ENCODE measurements at regions not wholly inside any gene's neighbourhood (a gene's known extent, or its start where the extent isn't known, plus 50 kb on each side); places are given as distances from the start of the nearest gene placed in this dataset.

- Mint-ChIP-seq H3K4me3 (no peak overlapping the region), H3K9me3 (no peaks in the 10 kb centered on the region), H3K27me3 (peaks cover 20% of the 10 kb centered on the region), H3K27ac (no peak overlapping the region), H3K36me3 (ENCODE audit: low read depth) (no peaks in the 10 kb centered on the region), H3K4me1 (ENCODE audit: low read depth) (peaks cover 7% of the 10 kb centered on the region)
- intact Hi-C loops (cut with micrococcal nuclease) = loop anchor here (10.0 kb wide), 1 partner anchor 335 kb away; no protein-coding TSS in a partner anchor
These were observed 648.7 kb upstream of the DIPK2B start for GRCh38 chrX:45849261-45849862.

- H3K27ac Mint-ChIP-seq = no peak overlapping the region
- no peaks in the 10 kb centered on the region for H3K9me3 Mint-ChIP-seq
- no peaks in the 10 kb centered on the region for H3K36me3 Mint-ChIP-seq (ENCODE audit: low read depth)
- intact Hi-C loops (cut with micrococcal nuclease) = loop anchor here (10.0 kb wide), 1 partner anchor 333 kb away; no protein-coding TSS in a partner anchor
- peaks cover 18% of the 10 kb centered on the region for H3K27me3 Mint-ChIP-seq
- no peak overlapping the region for H3K4me3 Mint-ChIP-seq
- peaks cover 10% of the 10 kb centered on the region for H3K4me1 Mint-ChIP-seq (ENCODE audit: low read depth)
These were observed 647.3 kb upstream of the DIPK2B start for GRCh38 chrX:45847961-45848360.

DNA sequence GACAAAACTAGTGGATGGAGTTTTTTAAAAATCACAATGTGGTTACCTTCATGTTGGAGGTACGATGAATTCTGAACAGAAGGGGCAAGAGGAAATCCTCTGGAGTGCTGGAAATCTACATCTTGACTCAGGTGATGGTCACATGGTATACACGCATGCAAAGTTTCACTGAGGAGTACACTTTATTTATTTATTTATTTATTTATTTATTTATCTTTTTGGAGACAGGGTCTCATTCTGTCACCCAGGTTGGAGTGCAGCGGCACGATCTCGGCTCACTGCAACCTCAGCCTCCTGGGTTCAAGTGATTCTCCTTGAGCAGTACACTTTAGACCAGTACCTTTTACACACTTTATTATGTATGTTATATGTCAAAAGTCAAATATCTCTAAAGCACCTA, 645.7 kb upstream of the DIPK2B start:
- no peaks in the 10 kb centered on the region for H3K36me3 Mint-ChIP-seq (ENCODE audit: low read depth)
- H3K27me3 Mint-ChIP-seq = peaks cover 14% of the 10 kb centered on the region
- H3K4me1 Mint-ChIP-seq (ENCODE audit: low read depth) = peaks cover 17% of the 10 kb centered on the region
- H3K4me3 Mint-ChIP-seq = no peak overlapping the region
- intact Hi-C loops (cut with micrococcal nuclease) = loop anchor here (10.0 kb wide), 1 partner anchor 332 kb away; no protein-coding TSS in a partner anchor
- no peak overlapping the region for H3K27ac Mint-ChIP-seq
- H3K9me3 Mint-ChIP-seq = no peaks in the 10 kb centered on the region

DNA sequence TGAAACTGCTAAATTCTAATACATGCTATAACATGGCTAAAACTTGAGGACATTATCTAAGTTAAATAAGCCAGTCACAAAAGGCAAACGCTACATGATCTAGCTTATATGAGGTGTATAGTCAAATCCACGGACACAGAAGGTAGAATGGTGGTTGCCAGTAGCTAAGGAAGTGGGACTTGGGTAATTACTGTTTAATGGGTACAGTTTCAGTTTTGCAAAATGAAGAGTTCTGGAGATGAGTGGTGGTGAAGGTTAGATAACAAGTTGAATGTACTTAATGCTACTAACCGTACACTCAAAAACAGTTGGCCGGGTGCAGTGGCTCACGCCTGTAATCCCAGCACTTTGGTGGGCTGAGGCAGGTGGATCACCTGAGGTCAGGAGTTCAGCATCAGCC, 644.5 kb upstream of the DIPK2B start:
- no peak overlapping the region for H3K4me3 Mint-ChIP-seq
- peaks cover 6% of the 10 kb centered on the region for H3K27me3 Mint-ChIP-seq
- H3K4me1 Mint-ChIP-seq (ENCODE audit: low read depth) = peaks cover 13% of the 10 kb centered on the region
- H3K27ac Mint-ChIP-seq = no peak overlapping the region
- H3K36me3 Mint-ChIP-seq (ENCODE audit: low read depth) = no peaks in the 10 kb centered on the region
- intact Hi-C loops (cut with micrococcal nuclease) = loop anchor here (10.0 kb wide), 1 partner anchor 330 kb away; no protein-coding TSS in a partner anchor
- no peaks in the 10 kb centered on the region for H3K9me3 Mint-ChIP-seq

- intact Hi-C loops (cut with micrococcal nuclease) = loop anchor here (10.0 kb wide), 1 partner anchor 329 kb away; no protein-coding TSS in a partner anchor
- Mint-ChIP-seq H3K4me3 (no peak overlapping the region), H3K27ac (no peak overlapping the region), H3K4me1 (ENCODE audit: low read depth) (peaks cover 10% of the 10 kb centered on the region), H3K27me3 (no peaks in the 10 kb centered on the region), H3K36me3 (ENCODE audit: low read depth) (no peaks in the 10 kb centered on the region), H3K9me3 (no peaks in the 10 kb centered on the region)
These were observed 642.8 kb upstream of the DIPK2B start for GRCh38 chrX:45843518-45843917.

DNA sequence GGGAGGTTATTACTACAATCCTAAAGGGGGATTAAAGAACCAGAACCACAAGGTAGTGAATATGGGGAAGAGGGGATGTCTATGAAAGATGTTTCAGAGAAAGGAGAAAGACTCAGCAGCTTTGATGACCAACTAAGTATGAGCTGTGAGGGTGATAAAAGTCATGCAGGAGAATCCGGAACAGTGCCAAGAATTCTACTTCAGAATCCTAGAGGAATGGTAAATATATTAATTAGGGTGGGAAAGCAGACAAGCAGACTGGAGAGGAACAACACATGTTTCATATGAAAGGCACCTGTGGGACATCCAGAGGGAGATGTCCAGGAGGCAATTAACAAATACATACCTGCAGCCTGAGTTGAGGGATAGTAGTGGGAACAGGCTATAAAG, 642.2 kb upstream of the DIPK2B start:
- intact Hi-C loops (cut with micrococcal nuclease) = loop anchor here (10.0 kb wide), 1 partner anchor 328 kb away; no protein-coding TSS in a partner anchor
- Mint-ChIP-seq H3K4me1 (ENCODE audit: low read depth) (peaks cover 10% of the 10 kb centered on the region), H3K9me3 (no peaks in the 10 kb centered on the region), H3K27ac (no peak overlapping the region), H3K36me3 (ENCODE audit: low read depth) (no peaks in the 10 kb centered on the region), H3K27me3 (no peaks in the 10 kb centered on the region), H3K4me3 (no peak overlapping the region)

GRCh38 chrX:45842207-45842925, 641.7 kb upstream of the DIPK2B start:
- Mint-ChIP-seq H3K4me1 (ENCODE audit: low read depth) (peaks cover 10% of the 10 kb centered on the region), H3K4me3 (no peak overlapping the region), H3K27me3 (no peaks in the 10 kb centered on the region), H3K27ac (no peak overlapping the region), H3K36me3 (ENCODE audit: low read depth) (no peaks in the 10 kb centered on the region), H3K9me3 (no peaks in the 10 kb centered on the region)
- intact Hi-C loops (cut with micrococcal nuclease) = loop anchor here (10.0 kb wide), 1 partner anchor 328 kb away; no protein-coding TSS in a partner anchor

GRCh38 chrX:45840411-45840950, 639.8 kb upstream of the DIPK2B start:
- Mint-ChIP-seq H3K36me3 (ENCODE audit: low read depth) (no peaks in the 10 kb centered on the region), H3K9me3 (no peaks in the 10 kb centered on the region), H3K27me3 (no peaks in the 10 kb centered on the region), H3K4me1 (ENCODE audit: low read depth) (peaks cover 10% of the 10 kb centered on the region), H3K4me3 (no peak overlapping the region), H3K27ac (no peak overlapping the region)
- intact Hi-C loops (cut with micrococcal nuclease) = loop anchor here (10.0 kb wide), 1 partner anchor 326 kb away; no protein-coding TSS in a partner anchor

GRCh38 chrX:45830343-45830742, 629.7 kb upstream of the DIPK2B start:
- Mint-ChIP-seq H3K36me3 (ENCODE audit: low read depth) (no peaks in the 10 kb centered on the region), H3K4me1 (ENCODE audit: low read depth) (no peaks in the 10 kb centered on the region), H3K27me3 (no peaks in the 10 kb centered on the region), H3K27ac (no peak overlapping the region), H3K9me3 (no peaks in the 10 kb centered on the region), H3K4me3 (no peak overlapping the region)
- intact Hi-C loops (cut with micrococcal nuclease) = no loop called here

DNA sequence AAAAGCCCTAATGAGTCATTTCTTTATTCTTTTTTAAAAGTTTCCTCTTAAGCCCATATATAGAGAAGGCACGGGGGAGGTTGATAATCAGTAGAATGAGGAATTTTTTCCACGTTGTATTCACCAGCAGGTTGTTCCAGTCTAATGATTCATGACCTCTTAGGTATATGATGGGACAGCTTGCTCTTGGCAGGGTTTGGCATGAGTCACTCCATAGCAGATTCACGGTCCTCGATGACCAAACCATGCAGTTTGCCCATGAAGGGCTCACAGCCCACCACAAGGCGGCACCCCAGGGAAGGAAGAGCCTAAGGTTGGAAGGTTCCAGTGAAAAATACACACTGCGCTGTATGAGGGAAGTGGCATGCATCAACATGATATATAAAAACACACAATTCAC, 623.8 kb upstream of the DIPK2B start:
- no peaks in the 10 kb centered on the region for H3K9me3 Mint-ChIP-seq
- H3K4me1 Mint-ChIP-seq (ENCODE audit: low read depth) = no peaks in the 10 kb centered on the region
- no peaks in the 10 kb centered on the region for H3K27me3 Mint-ChIP-seq
- intact Hi-C loops (cut with micrococcal nuclease) = no loop called here
- no peak overlapping the region for H3K27ac Mint-ChIP-seq
- no peak overlapping the region for H3K4me3 Mint-ChIP-seq
- H3K36me3 Mint-ChIP-seq (ENCODE audit: low read depth) = no peaks in the 10 kb centered on the region

GRCh38 chrX:45823536-45823935, 622.9 kb upstream of the DIPK2B start:
- no peaks in the 10 kb centered on the region for H3K36me3 Mint-ChIP-seq (ENCODE audit: low read depth)
- no peaks in the 10 kb centered on the region for H3K9me3 Mint-ChIP-seq
- no peak overlapping the region for H3K4me3 Mint-ChIP-seq
- no peak overlapping the region for H3K27ac Mint-ChIP-seq
- no peaks in the 10 kb centered on the region for H3K27me3 Mint-ChIP-seq
- intact Hi-C loops (cut with micrococcal nuclease) = no loop called here
- H3K4me1 Mint-ChIP-seq (ENCODE audit: low read depth) = no peaks in the 10 kb centered on the region

GRCh38 chrX:45822124-45822523, 621.4 kb upstream of the DIPK2B start:
- no peak overlapping the region for H3K27ac Mint-ChIP-seq
- no peaks in the 10 kb centered on the region for H3K4me1 Mint-ChIP-seq (ENCODE audit: low read depth)
- no peaks in the 10 kb centered on the region for H3K27me3 Mint-ChIP-seq
- intact Hi-C loops (cut with micrococcal nuclease) = no loop called here
- no peaks in the 10 kb centered on the region for H3K9me3 Mint-ChIP-seq
- H3K4me3 Mint-ChIP-seq = no peak overlapping the region
- H3K36me3 Mint-ChIP-seq (ENCODE audit: low read depth) = no peaks in the 10 kb centered on the region

DNA sequence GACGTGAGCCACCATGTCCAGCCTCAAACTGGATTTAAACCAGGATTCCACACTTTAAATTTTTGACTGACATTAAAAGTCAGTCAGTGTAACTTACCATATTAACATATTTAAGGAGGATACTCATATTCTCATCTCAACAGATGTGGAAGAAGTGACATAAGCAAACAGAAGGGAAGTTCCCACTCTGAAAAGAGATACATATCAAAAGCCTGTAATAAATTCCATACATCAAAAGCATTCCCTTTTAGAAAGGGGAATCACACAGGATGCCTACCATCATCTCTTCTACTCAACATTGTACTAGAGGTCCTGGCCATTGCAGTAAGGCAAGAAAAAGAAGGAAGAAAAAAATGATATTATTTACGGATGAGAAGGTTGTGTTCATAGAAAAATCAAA, 618.2 kb upstream of the DIPK2B start:
- H3K4me1 Mint-ChIP-seq (ENCODE audit: low read depth) = no peaks in the 10 kb centered on the region
- no peak overlapping the region for H3K27ac Mint-ChIP-seq
- no peaks in the 10 kb centered on the region for H3K36me3 Mint-ChIP-seq (ENCODE audit: low read depth)
- intact Hi-C loops (cut with micrococcal nuclease) = no loop called here
- no peak overlapping the region for H3K4me3 Mint-ChIP-seq
- no peaks in the 10 kb centered on the region for H3K27me3 Mint-ChIP-seq
- H3K9me3 Mint-ChIP-seq = no peaks in the 10 kb centered on the region

DNA sequence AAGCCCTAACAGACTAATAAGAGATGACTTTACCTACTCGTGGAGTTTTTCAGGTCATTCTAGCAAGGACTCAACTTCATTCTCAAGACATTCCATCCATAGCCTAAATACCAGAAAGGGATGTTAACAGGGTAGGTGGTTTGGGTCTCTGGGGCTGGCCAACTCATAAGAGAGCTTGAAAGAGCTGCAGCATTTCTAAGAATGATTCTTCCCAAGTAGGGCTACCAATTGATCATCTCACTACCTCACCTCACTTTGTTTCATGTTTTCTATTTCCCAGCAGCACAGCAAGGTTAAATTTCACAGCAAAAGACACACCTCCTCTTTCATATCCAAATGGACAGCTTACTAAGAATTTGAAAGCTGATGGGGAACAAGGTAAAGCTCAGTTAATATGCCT, 614.8 kb upstream of the DIPK2B start:
- Mint-ChIP-seq H3K4me3 (no peak overlapping the region), H3K36me3 (ENCODE audit: low read depth) (no peaks in the 10 kb centered on the region), H3K9me3 (no peaks in the 10 kb centered on the region), H3K4me1 (ENCODE audit: low read depth) (no peaks in the 10 kb centered on the region), H3K27me3 (no peaks in the 10 kb centered on the region), H3K27ac (no peak overlapping the region)
- intact Hi-C loops (cut with micrococcal nuclease) = no loop called here
